ENCODE measurements at regions not wholly inside any gene's neighbourhood (a gene's known extent, or its start where the extent isn't known, plus 50 kb on each side); places are given as distances from the start of the nearest gene placed in this dataset.

DNA sequence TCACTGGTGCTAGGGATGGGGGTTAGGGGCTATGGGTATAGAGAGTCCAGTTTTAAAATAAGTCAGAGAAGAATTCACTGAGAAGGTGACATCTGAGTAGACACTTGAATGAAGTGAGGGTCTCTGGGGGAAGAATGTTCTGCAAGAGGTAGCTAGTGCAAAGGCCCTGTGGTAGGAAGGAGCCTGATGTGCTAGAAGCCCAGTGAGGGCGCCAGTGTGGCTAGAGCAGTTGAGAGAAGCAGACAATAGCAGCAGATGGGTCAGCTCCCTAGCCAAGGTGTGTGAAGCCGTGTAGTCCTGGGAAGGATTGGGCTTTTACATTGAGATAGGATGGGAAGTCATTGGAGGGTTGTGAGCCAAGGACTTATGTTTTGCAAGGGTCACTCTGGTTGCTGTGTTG lies 105.8 kb upstream of the PELI1 start:
- Histone ChIP-seq H3K4me2 (ENCODE audit: low read length) (no peak overlapping the region), H3K27me3 (ENCODE audit: insufficient read depth, low read depth, low read length) (no peaks in the 10 kb centered on the region), H4K20me1 (ENCODE audit: insufficient read depth) (no peaks in the 10 kb centered on the region), H2AFZ (ENCODE audit: low read depth, low read length) (no peak overlapping the region), H3K9ac (ENCODE audit: low read length) (no peak overlapping the region), H3K4me3 (ENCODE audit: low read length) (no peak overlapping the region), H3K36me3 (ENCODE audit: insufficient read depth, low read length) (no peaks in the 10 kb centered on the region), H3K27ac (ENCODE audit: low read length) (no peak overlapping the region), H3K9me3 (ENCODE audit: low read length) (no peaks in the 10 kb centered on the region), H3F3A (ENCODE audit: insufficient read depth, low read length, poor library complexity, severe bottlenecking) (no peaks in the 10 kb centered on the region), H3K79me2 (replicated peaks; ENCODE audit: insufficient read depth, low read length) (no peaks in the 10 kb centered on the region), H3K9me2 (ENCODE audit: insufficient read depth, low read length) (no peaks in the 10 kb centered on the region)
- TF ChIP-seq TAF1 (IDR thresholded peaks at IDR 0.05; ENCODE audit: low read depth) (no peak), EZH2 (IDR thresholded peaks at IDR 0.05; ENCODE audit: borderline replicate concordance, insufficient read depth, low read length, poor library complexity, severe bottlenecking) (no peak), MXI1 (conservative IDR thresholded peaks at IDR 0.05; ENCODE audit: poor library complexity, severe bottlenecking) (no peak), EP300 (conservative IDR thresholded peaks at IDR 0.05; ENCODE audit: poor library complexity, severe bottlenecking) (no peak), RAD21 (conservative IDR thresholded peaks at IDR 0.05) (no peak), POLR2AphosphoS5 (IDR thresholded peaks at IDR 0.05) (no peak), SMC3 (conservative IDR thresholded peaks at IDR 0.05; ENCODE audit: poor library complexity) (no peak)
- TF ChIP-seq, protein P1, sequence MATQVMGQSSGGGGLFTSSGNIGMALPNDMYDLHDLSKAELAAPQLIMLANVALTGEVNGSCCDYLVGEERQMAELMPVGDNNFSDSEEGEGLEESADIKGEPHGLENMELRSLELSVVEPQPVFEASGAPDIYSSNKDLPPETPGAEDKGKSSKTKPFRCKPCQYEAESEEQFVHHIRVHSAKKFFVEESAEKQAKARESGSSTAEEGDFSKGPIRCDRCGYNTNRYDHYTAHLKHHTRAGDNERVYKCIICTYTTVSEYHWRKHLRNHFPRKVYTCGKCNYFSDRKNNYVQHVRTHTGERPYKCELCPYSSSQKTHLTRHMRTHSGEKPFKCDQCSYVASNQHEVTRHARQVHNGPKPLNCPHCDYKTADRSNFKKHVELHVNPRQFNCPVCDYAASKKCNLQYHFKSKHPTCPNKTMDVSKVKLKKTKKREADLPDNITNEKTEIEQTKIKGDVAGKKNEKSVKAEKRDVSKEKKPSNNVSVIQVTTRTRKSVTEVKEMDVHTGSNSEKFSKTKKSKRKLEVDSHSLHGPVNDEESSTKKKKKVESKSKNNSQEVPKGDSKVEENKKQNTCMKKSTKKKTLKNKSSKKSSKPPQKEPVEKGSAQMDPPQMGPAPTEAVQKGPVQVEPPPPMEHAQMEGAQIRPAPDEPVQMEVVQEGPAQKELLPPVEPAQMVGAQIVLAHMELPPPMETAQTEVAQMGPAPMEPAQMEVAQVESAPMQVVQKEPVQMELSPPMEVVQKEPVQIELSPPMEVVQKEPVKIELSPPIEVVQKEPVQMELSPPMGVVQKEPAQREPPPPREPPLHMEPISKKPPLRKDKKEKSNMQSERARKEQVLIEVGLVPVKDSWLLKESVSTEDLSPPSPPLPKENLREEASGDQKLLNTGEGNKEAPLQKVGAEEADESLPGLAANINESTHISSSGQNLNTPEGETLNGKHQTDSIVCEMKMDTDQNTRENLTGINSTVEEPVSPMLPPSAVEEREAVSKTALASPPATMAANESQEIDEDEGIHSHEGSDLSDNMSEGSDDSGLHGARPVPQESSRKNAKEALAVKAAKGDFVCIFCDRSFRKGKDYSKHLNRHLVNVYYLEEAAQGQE (IDR thresholded peaks at IDR 0.05; ENCODE audit: borderline replicate concordance): no peak
- TF ChIP-seq, protein P2, sequence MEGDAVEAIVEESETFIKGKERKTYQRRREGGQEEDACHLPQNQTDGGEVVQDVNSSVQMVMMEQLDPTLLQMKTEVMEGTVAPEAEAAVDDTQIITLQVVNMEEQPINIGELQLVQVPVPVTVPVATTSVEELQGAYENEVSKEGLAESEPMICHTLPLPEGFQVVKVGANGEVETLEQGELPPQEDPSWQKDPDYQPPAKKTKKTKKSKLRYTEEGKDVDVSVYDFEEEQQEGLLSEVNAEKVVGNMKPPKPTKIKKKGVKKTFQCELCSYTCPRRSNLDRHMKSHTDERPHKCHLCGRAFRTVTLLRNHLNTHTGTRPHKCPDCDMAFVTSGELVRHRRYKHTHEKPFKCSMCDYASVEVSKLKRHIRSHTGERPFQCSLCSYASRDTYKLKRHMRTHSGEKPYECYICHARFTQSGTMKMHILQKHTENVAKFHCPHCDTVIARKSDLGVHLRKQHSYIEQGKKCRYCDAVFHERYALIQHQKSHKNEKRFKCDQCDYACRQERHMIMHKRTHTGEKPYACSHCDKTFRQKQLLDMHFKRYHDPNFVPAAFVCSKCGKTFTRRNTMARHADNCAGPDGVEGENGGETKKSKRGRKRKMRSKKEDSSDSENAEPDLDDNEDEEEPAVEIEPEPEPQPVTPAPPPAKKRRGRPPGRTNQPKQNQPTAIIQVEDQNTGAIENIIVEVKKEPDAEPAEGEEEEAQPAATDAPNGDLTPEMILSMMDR (IDR thresholded peaks at IDR 0.05; ENCODE audit: poor library complexity, severe bottlenecking): no peak

DNA sequence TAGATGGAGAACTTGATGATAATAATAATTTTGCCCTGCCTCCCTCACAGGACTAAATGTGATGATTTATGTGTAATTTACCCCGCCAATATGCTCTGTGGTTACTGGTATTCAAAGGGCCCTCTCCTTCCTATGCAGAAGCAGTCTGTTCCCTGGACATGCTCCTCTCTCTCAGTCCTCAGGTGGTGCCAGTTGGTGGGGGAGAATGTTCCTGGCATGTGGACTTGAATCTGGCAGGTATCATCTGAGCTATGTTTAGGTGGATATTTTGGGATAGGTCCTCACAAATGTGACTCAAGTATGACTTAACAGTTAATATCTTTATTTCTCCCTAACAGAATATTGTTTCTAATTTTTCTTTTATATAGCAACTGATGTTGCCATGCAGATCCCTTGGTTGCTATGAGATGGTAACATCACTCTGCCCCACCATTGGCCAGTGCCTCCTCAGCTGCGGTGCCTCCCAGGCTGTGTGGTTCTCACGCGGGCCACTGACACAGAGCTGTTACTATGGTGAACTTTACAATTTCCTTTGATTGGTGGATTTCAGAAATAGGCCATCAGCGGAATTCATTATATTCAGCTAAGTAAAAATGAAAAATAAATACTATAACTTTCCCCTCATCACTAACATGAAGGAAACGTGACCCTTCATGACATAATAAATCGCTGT lies 106.7 kb upstream of the PELI1 start:
- Histone ChIP-seq H3K27ac (ENCODE audit: low read length) (no peak overlapping the region), H3K4me2 (ENCODE audit: low read length) (no peak overlapping the region), H3K9me3 (ENCODE audit: low read length) (no peaks in the 10 kb centered on the region), H3K9me2 (ENCODE audit: insufficient read depth, low read length) (no peaks in the 10 kb centered on the region), H4K20me1 (ENCODE audit: insufficient read depth) (no peaks in the 10 kb centered on the region), H3K27me3 (ENCODE audit: insufficient read depth, low read depth, low read length) (no peaks in the 10 kb centered on the region), H3K9ac (ENCODE audit: low read length) (no peak overlapping the region), H3F3A (ENCODE audit: insufficient read depth, low read length, poor library complexity, severe bottlenecking) (no peaks in the 10 kb centered on the region), H3K36me3 (ENCODE audit: insufficient read depth, low read length) (no peaks in the 10 kb centered on the region), H3K4me3 (ENCODE audit: low read length) (no peak overlapping the region), H3K79me2 (replicated peaks; ENCODE audit: insufficient read depth, low read length) (no peaks in the 10 kb centered on the region), H2AFZ (ENCODE audit: low read depth, low read length) (no peak overlapping the region)
- TF ChIP-seq, protein P1 (IDR thresholded peaks at IDR 0.05; ENCODE audit: borderline replicate concordance): no peak
- TF ChIP-seq TAF1 (IDR thresholded peaks at IDR 0.05; ENCODE audit: low read depth) (no peak), EZH2 (IDR thresholded peaks at IDR 0.05; ENCODE audit: borderline replicate concordance, insufficient read depth, low read length, poor library complexity, severe bottlenecking) (no peak)
